B cell (primary cell): ENCODE measurements at regions not wholly inside any gene's neighbourhood (a gene's known extent, or its start where the extent isn't known, plus 50 kb on each side); places are given as distances from the start of the nearest gene placed in this dataset.

Source experiments
- ATAC-seq: fragments of 200-7000 bp; cut with Tn5 transposase; one replicate; pipeline ENCODE4 v1.10.0; 2021; ENCODE audit warnings: low read depth, mild to moderate bottlenecking, moderate number of reproducible peaks, moderate library complexity
- CTCF ChIA-PET: fragments of 350-600 bp; sonication (Branson Sonifier 250); formaldehyde crosslinking; loops from one replicate; lab custom pipeline; 2021; ENCODE audit warnings: antibody characterized with exemption, inconsistent platforms; lab: Charles Lee
- POLR2A ChIA-PET: fragments of 350-600 bp; sonication (Branson Sonifier 250); formaldehyde crosslinking; loops from one replicate; lab custom pipeline; 2021; ENCODE audit warnings: antibody characterized with exemption; lab: Charles Lee
- DNase-seq: peaks from one replicate; pipeline ENCODE4 v3.0.0; 2013
- H2AFZ ChIP-seq: 2 replicates; pipeline ENCODE4 v1.6.1; 2012; ENCODE audit warnings: mild to moderate bottlenecking, low read depth, low read length; ENCODE audit not compliant: insufficient read depth, poor library complexity, severe bottlenecking
- H3K27ac ChIP-seq, 2 donors: 1 replicate in 1 of 2; 2 replicates in 1 of 2; pipeline ENCODE4 v1.5.1; 2012 to 2013; ENCODE audit warnings: low read length in 2 of 2, mild to moderate bottlenecking in 2 of 2, moderate library complexity in 1 of 2
- H3K27me3 ChIP-seq, 4 experiments: fragments of 200-600 bp in 1 of 4; sonication (generic) in 1 of 4; replicated peaks in 1 of 4; 1 replicate in 2 of 4; 2 replicates in 2 of 4; pipeline versions ENCODE4 v1.6.1 to v1.7.0; 2013 to 2016; ENCODE audit warnings: low read length in 3 of 4, mild to moderate bottlenecking in 2 of 4, mixed read lengths in 1 of 4, moderate library complexity in 1 of 4; ENCODE audit not compliant: insufficient read depth in 4 of 4, control insufficient read depth in 3 of 4; ENCODE audit errors: control extremely low read depth in 1 of 4
- H3K36me3 ChIP-seq, 2 experiments: replicated peaks in 1 of 2; 1 replicate in 1 of 2; 2 replicates in 1 of 2; pipeline versions ENCODE4 v1.6.1 to v1.7.1; 2013; ENCODE audit warnings: low read length in 1 of 2; ENCODE audit not compliant: insufficient read depth in 2 of 2, control insufficient read depth in 1 of 2; ENCODE audit errors: control extremely low read depth in 1 of 2, extremely low read depth in 1 of 2
- H3K4me1 ChIP-seq, 2 donors: fragments of 200-600 bp in 1 of 2; sonication (generic) in 1 of 2; 1 replicate in 1 of 2; 2 replicates in 1 of 2; pipeline versions ENCODE4 v1.5.1 to v1.6.1; 2013 to 2017; ENCODE audit warnings: low read length in 2 of 2; ENCODE audit not compliant: control insufficient read depth in 2 of 2, insufficient read depth in 2 of 2
- H3K4me2 ChIP-seq: replicated peaks from 2 replicates; pipeline ENCODE3; 2012; ENCODE audit warnings: mild to moderate bottlenecking, low read depth, low read length; ENCODE audit not compliant: poor library complexity, severe bottlenecking
- H3K4me3 ChIP-seq, 5 experiments: fragments of 200-600 bp in 1 of 5; sonication (generic) in 1 of 5; 1 replicate in 3 of 5; 2 replicates in 2 of 5; pipeline versions ENCODE4 v1.5.1 to v1.7.0; 2011 to 2016; ENCODE audit warnings: low read length in 4 of 5, mild to moderate bottlenecking in 4 of 5, low read depth in 2 of 5, control low read depth in 1 of 5, moderate library complexity in 1 of 5; ENCODE audit not compliant: insufficient read depth in 1 of 5; ENCODE audit errors: control extremely low read depth in 1 of 5, extremely low read depth in 1 of 5
- H3K79me2 ChIP-seq: fragments of 200-600 bp; sonication (generic); one replicate; pipeline ENCODE4 v1.6.0; 2016; ENCODE audit warnings: low read length; ENCODE audit not compliant: control insufficient read depth, insufficient read depth
- H3K9ac ChIP-seq: fragments of 200-600 bp; sonication (generic); 2 replicates; pipeline ENCODE4 v1.6.1; 2017; ENCODE audit warnings: mild to moderate bottlenecking, low read length, moderate library complexity
- H3K9me3 ChIP-seq, 3 donors: one replicate each; pipeline versions ENCODE4 v1.6.1 to v1.7.1; 2013; ENCODE audit warnings: low read length in 2 of 3; ENCODE audit not compliant: control insufficient read depth in 2 of 3, insufficient read depth in 1 of 3; ENCODE audit errors: control extremely low read depth in 1 of 3
- H4K20me1 ChIP-seq: 2 replicates; pipeline ENCODE4 v1.6.0; 2012; ENCODE audit warnings: mild to moderate bottlenecking, low read length; ENCODE audit not compliant: insufficient read depth, control insufficient read depth, poor library complexity, severe bottlenecking
- H3K27ac Mint-ChIP-seq: one replicate; pipeline ENCODE4 v1.8.0; 2021; ENCODE audit warnings: mixed read lengths
- H3K27me3 Mint-ChIP-seq: one replicate; pipeline ENCODE4 v1.8.0; 2021; ENCODE audit warnings: mixed read lengths
- H3K4me1 Mint-ChIP-seq: one replicate; pipeline ENCODE4 v1.8.0; 2021; ENCODE audit warnings: mixed read lengths
- H3K4me3 Mint-ChIP-seq: one replicate; pipeline ENCODE4 v1.8.0; 2021; ENCODE audit warnings: mixed read lengths
- H3K9me3 Mint-ChIP-seq: one replicate; pipeline ENCODE4 v1.8.0; 2022; ENCODE audit warnings: mixed read lengths; ENCODE audit not compliant: insufficient read depth
- CTCF ChIP-seq: fragments of 200-600 bp; IDR thresholded peaks from one replicate; pipeline ENCODE4 v1.8.0; 2022; ENCODE audit warnings: antibody characterized with exemption, mild to moderate bottlenecking
- EZH2 ChIP-seq: IDR thresholded peaks from 2 replicates; pipeline ENCODE4 v1.6.1; 2012; ENCODE audit warnings: borderline replicate concordance, low read depth, mild to moderate bottlenecking, moderate library complexity, low read length; ENCODE audit not compliant: insufficient read depth, poor library complexity, severe bottlenecking
- WGBS: methylation state at CpG from one replicate; pipeline ENCODE4 v1.1.5; 2013; ENCODE audit warnings: missing lambda C conversion rate; ENCODE audit not compliant: insufficient coverage; 5-methylcytosine and 5-hydroxymethylcytosine counted together
- intact Hi-C: fragments of 100-400 bp; cut with micrococcal nuclease; formaldehyde crosslinking; loops from one replicate; pipeline ENCODE4 v1.10.0; 2022

- intact Hi-C loops = no loop called here
- Histone ChIP-seq H3K4me1 (no peaks in the 10 kb centered on the region), H3K79me2 (no peaks in the 10 kb centered on the region), H3K27me3 (no peaks in the 10 kb centered on the region), H3K4me3 (no peak overlapping the region), H3K9me3 (peaks cover 0 to 3% (median 0%) of the 10 kb centered on the region in 3 donors), H4K20me1 (no peaks in the 10 kb centered on the region), H3K4me2 (no peak overlapping the region), H2AFZ (no peak overlapping the region), H3K9ac (no peak overlapping the region), H3K36me3 (no peaks in the 10 kb centered on the region), H3K27ac (no peak overlapping the region)
- Mint-ChIP-seq H3K27ac (no peak overlapping the region), H3K4me3 (no peak overlapping the region), H3K27me3 (no peaks in the 10 kb centered on the region), H3K4me1 (no peaks in the 10 kb centered on the region), H3K9me3 (peaks cover 2% of the 10 kb centered on the region)
- DNase-seq = no peak
- ChIA-PET CTCF (no interaction called here), POLR2A (no interaction called here)
- TF ChIP-seq EZH2 = no peak
- no peak for TF ChIP-seq CTCF
- ATAC-seq = no peak
- 67% methylated on average over 1 of the region's 2 CpGs for WGBS
Measured at GRCh38 chr5:63686181-63686580, 276.1 kb downstream of the HTR1A start.

DNA sequence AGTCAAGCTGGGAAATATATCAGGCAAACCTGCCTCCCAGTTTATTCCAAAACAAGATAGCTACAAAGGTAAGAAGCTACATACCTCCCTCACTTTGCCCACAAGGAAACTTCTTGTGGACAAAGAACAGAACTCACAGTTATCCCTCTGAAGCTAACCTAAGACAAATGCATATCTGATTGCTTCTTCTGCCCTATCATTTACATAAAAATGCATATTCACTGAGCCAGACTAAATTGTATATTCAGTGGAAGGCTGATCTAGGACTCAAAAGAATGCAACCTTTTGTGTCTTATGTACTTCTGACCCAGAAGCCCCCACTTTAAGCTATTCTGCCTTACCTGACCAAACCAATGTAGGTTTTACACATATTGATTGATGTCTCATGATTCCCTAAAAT lies 276.8 kb downstream of the HTR1A start:
- ATAC-seq = no peak
- no peaks in the 10 kb centered on the region for H3K36me3 ChIP-seq
- intact Hi-C loops = no loop called here

More for the DNA sequence above, 276.8 kb downstream of the HTR1A start:
- Histone ChIP-seq H3K27ac (no peak overlapping the region), H4K20me1 (no peaks in the 10 kb centered on the region), H2AFZ (no peak overlapping the region), H3K4me3 (no peak overlapping the region), H3K4me2 (no peak overlapping the region), H3K27me3 (no peaks in the 10 kb centered on the region), H3K9ac (no peak overlapping the region), H3K79me2 (no peaks in the 10 kb centered on the region), H3K4me1 (no peaks in the 10 kb centered on the region), H3K9me3 (peaks cover 0 to 3% (median 0%) of the 10 kb centered on the region in 3 donors)
- DNase-seq = no peak
- Mint-ChIP-seq H3K4me3 (no peak overlapping the region), H3K4me1 (no peaks in the 10 kb centered on the region), H3K27me3 (no peaks in the 10 kb centered on the region), H3K27ac (no peak overlapping the region), H3K9me3 (peaks cover 2% of the 10 kb centered on the region)
- TF ChIP-seq CTCF = no peak
- POLR2A ChIA-PET = no interaction called here
- CTCF ChIA-PET = no interaction called here
